Stimulated activated CD4-positive, alpha-beta T cell treated with anti-CD3 and anti-CD28 coated beads, Interleukin-2, amount 100 ng/mL, for 48 hours (primary cell): ENCODE measurements at regions not wholly inside any gene's neighbourhood (a gene's known extent, or its start where the extent isn't known, plus 50 kb on each side); places are given as distances from the start of the nearest gene placed in this dataset.

Experiments used
- DNase-seq, 2 donors: peaks; one replicate each; pipeline ENCODE4 v3.0.0-alpha.2; 2020

GRCh38 chr4:54359919-54360650 lies 131.0 kb downstream of the PDGFRA start:
- DNase-seq: no peak

- DNase-seq: no peak
Measured at GRCh38 chr4:54363037-54363436, 133.9 kb downstream of the PDGFRA start.

GRCh38 chr4:54365691-54366090 lies 136.6 kb downstream of the PDGFRA start:
- DNase-seq: no peak

DNA sequence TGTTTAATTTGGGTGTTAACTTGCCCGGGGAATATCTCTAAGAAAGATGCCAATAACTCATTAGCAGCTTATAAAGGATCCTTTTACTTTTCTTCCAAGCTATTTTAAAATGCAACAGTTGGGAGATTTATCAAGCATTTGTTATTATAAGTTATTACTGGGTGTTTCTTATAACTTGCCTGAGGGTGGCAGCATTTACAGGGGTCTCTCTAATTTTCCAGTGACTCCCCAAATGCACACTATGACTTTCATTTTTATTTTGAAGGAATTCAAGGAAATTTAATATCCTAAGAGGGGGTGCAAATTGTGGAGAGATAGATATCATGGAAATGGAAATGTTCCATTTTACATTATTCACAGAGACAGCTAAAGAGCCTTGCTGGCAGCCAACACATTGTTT lies 138.0 kb downstream of the PDGFRA start:
- DNase-seq: no peak

- DNase-seq: no peak
Measured at GRCh38 chr4:54368281-54369265, 139.5 kb downstream of the PDGFRA start.

GRCh38 chr4:54371173-54371572 lies 142.1 kb downstream of the PDGFRA start:
- no peak for DNase-seq

GRCh38 chr4:54372951-54373350 lies 143.9 kb downstream of the PDGFRA start:
- DNase-seq: no peak

- DNase-seq: no peak
Measured at GRCh38 chr4:54373718-54374210, 144.7 kb downstream of the PDGFRA start.

GRCh38 chr4:54378461-54378860 lies 149.4 kb downstream of the PDGFRA start:
- no peak for DNase-seq

GRCh38 chr4:54384152-54384551 lies 155.1 kb downstream of the PDGFRA start:
- DNase-seq: no peak

- no peak for DNase-seq
Measured at GRCh38 chr4:54384563-54384962, 155.5 kb downstream of the PDGFRA start.

DNA sequence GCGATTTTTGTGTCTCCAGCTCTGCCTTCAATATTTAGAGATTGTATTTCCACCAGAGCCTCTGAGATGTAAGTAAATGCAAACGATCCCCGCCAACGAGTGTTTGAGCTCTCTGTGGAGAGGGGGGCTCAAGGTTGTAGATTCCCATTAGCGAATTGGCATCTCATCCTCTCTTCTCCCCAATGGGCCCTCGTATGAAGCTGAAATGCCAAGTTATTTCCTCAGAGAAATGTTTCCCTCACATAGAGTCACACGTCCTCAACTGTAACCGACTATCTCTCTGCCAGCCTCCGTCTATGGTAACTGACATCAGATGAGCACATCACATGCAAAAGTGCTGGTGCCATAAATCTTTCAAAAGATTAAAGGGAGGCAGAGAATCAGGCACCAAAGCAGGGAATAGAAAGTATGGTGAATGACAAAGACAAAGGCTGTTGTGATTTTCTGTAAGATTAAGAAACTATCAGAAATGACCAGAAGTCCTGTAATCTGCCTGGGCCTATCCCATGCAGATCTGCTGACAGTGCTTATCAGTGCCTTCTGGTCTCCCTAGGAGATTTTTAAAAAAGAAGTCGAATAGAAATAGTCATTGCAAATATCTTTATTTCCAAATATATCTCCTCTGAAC lies 157.1 kb downstream of the PDGFRA start:
- no peak for DNase-seq

- DNase-seq: no peak
Measured at GRCh38 chr4:54386693-54387092, 157.6 kb downstream of the PDGFRA start.

DNA sequence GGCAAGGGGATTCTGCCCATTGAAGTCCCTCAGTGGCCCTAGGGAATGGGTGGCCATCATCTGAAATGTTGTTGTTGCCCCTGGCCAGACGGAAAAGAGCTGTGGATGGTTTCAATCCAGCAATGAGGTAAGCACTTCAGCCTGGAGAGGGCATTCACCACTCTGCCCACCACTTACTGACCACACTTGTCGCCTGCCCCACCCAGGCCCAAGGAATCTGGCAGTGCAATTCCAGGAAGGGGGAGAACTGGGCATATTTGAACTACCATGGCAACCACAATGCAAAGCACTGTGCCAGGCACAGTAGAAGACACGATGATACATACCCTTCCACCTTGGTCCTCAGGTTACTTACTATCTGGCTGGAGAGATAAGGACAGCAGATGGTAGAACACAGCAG lies 161.6 kb downstream of the PDGFRA start:
- no peak for DNase-seq

- DNase-seq: no peak
Measured at GRCh38 chr4:54391104-54391503, 162.0 kb downstream of the PDGFRA start.

GRCh38 chr4:54392479-54392878 lies 163.4 kb downstream of the PDGFRA start:
- no peak for DNase-seq

DNA sequence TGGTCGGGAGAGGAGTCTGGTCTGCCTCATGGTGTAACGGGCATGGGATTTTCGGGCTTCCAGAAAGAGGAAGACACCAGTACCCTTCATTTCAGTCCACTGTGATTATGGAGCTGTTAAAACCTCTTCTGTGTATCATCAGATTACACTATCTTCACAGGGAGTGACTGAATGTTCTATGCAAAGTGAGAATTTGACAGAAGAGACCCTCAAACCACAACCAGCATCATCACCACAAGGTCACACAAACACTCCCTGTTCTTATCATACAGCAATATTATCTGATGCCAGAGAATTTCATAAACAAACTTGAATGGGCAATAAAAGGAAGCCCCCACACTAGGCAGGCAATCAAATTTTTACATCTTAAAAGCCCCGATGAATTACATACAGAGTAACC lies 164.2 kb downstream of the PDGFRA start:
- DNase-seq: no peak

- DNase-seq: no peak
Measured at GRCh38 chr4:54395013-54395527, 166.0 kb downstream of the PDGFRA start.

DNA sequence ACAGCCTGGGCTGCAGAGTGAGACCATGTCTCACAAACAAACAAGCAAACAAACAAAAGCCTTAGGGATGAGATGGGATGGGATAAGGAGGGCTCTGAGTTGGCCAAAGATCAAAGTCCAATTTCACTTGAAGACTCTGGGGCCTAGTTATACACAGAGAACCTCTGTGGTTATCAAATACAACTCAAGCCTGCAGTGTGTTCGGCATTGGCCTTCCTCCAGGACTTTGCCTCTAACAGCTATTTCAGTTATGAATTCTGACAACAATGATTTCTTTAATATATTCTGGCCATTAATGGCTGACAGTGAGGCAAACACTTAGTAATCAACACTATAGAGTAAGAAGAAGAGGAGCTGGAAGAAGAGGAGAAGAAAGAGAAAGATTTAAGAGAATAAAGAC lies 171.1 kb downstream of the PDGFRA start:
- no peak for DNase-seq

GRCh38 chr4:54400802-54401201 lies 171.7 kb downstream of the PDGFRA start:
- DNase-seq: no peak

GRCh38 chr4:54402880-54403480 lies 173.9 kb downstream of the PDGFRA start:
- no peak for DNase-seq

- DNase-seq: no peak
Measured at GRCh38 chr4:54403700-54404453, 174.8 kb downstream of the PDGFRA start.
